MM.1S (cell line): ENCODE measurements at regions not wholly inside any gene's neighbourhood (a gene's known extent, or its start where the extent isn't known, plus 50 kb on each side); places are given as distances from the start of the nearest gene placed in this dataset.
"Not testable (repeated sequence)": the region's sequence is repeated elsewhere in the genome, so short reads cannot be mapped to it uniquely, and the experiment has no call there.

Experiments
- DNase-seq: peaks from one replicate; pipeline ENCODE4 v3.0.0-alpha.2; 2015
- H2AFZ ChIP-seq: fragments of 300-600 bp; sonication (generic); 2 replicates; pipeline ENCODE4 v1.6.0; 2016; ENCODE audit warnings: antibody characterized with exemption, low read length
- H3F3A ChIP-seq: fragments of 300-600 bp; sonication (generic); 2 replicates; pipeline ENCODE4 v1.6.1; 2016; ENCODE audit warnings: mild to moderate bottlenecking, antibody characterized with exemption, low read length, moderate library complexity, mixed read lengths; ENCODE audit not compliant: insufficient read depth
- H3K27ac ChIP-seq: fragments of 300-600 bp; sonication (generic); 2 replicates; pipeline ENCODE4 v1.5.1; 2016; ENCODE audit warnings: mild to moderate bottlenecking, low read length
- H3K27me3 ChIP-seq: fragments of 300-600 bp; sonication (generic); replicated peaks from 2 replicates; pipeline ENCODE4 v1.6.0; 2016; ENCODE audit warnings: low read length; ENCODE audit not compliant: insufficient read depth
- H3K36me3 ChIP-seq: fragments of 300-600 bp; sonication (generic); replicated peaks from 2 replicates; pipeline ENCODE4 v1.6.1; 2016; ENCODE audit warnings: mild to moderate bottlenecking, low read length, mixed read lengths; ENCODE audit not compliant: insufficient read depth
- H3K4me1 ChIP-seq: fragments of 300-600 bp; sonication (generic); 2 replicates; pipeline ENCODE4 v1.6.1; 2016; ENCODE audit warnings: low read length, mixed read lengths
- H3K4me2 ChIP-seq: fragments of 300-600 bp; sonication (generic); 2 replicates; pipeline ENCODE4 v1.6.0; 2016; ENCODE audit warnings: low read depth, low read length
- H3K4me3 ChIP-seq: fragments of 300-600 bp; sonication (generic); 2 replicates; pipeline ENCODE4 v1.5.1; 2016; ENCODE audit warnings: low read length, mixed read lengths
- H3K79me2 ChIP-seq: fragments of 300-600 bp; sonication (generic); 2 replicates; pipeline ENCODE4 v1.6.1; 2016; ENCODE audit warnings: mixed run types, low read length, mixed read lengths
- H3K9ac ChIP-seq: fragments of 300-600 bp; sonication (generic); 2 replicates; pipeline ENCODE4 v1.6.1; 2016; ENCODE audit warnings: low read length, mixed read lengths
- H3K9me2 ChIP-seq: fragments of 300-600 bp; sonication (generic); replicated peaks from 2 replicates; pipeline ENCODE4 v1.6.1; 2016; ENCODE audit warnings: mild to moderate bottlenecking, low read length, mixed read lengths; ENCODE audit not compliant: insufficient read depth
- H3K9me3 ChIP-seq: fragments of 300-600 bp; sonication (generic); replicated peaks from 2 replicates; pipeline ENCODE4 v1.6.1; 2016; ENCODE audit warnings: mild to moderate bottlenecking, low read length, mixed read lengths; ENCODE audit not compliant: insufficient read depth
- H4K20me1 ChIP-seq: fragments of 300-600 bp; sonication (generic); 2 replicates; pipeline ENCODE4 v1.6.1; 2016; ENCODE audit warnings: mild to moderate bottlenecking, low read length, moderate library complexity, mixed read lengths; ENCODE audit not compliant: insufficient read depth
- EZH2 ChIP-seq: fragments of 300-600 bp; sonication (generic); optimal IDR thresholded peaks from 2 replicates; pipeline ENCODE3; 2017; ENCODE audit warnings: low read depth, mild to moderate bottlenecking, antibody characterized with exemption, low read length, mixed read lengths
- EZH2phosphoT487 ChIP-seq: fragments of 300-600 bp; sonication (generic); IDR thresholded peaks from 2 replicates; pipeline ENCODE4 v1.6.1; 2018; ENCODE audit warnings: antibody characterized with exemption, low read length
- TF ChIP-seq, protein P1 (sequence below): fragments of 300-600 bp; sonication (generic); IDR thresholded peaks from 2 replicates; pipeline ENCODE4 v1.5.1; 2016; ENCODE audit warnings: antibody characterized with exemption, low read length, mixed read lengths

DNA sequence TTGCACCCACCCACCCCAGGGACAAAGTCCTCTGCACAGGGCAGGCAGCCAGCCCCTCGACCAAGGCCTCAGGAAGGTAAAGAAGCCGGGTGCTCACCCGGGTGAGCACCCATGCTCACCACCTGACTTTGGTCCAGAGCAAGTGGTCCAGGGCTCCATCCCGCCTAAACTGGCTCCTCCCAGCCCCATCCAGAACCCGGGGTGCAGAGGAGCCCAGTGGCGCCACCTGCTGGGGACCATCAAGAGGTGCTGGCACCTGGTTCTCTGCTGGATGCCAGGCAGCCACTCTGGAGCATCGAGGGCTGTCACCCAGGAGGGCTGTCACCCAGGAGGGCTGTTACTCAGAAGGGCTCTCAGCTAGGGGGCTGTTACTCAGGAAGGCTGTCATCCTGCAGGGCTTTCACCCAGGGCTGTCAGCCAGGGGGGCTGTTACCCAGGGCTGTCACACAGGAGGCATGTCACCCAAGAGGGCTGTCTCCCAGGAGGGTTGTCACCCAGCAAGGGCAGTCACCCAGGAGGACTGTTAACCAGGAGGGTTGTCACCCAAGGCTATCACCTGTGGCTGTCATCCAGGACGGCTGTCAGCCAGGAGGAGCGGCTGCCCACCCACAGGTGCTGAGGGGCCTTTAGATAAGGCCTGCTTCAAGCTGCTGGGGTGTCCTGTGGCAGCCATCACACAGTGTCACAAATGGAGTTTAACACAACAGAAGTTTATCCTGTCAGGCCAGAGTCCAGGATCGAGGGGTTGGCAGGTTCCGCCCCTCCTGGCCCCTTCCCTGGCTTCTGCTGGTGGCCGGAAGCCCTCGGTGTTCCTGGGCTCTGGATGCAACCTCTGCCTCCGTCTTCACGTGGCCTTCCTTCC is 98.5 kb downstream of the TNFRSF13B start:
- no peak overlapping the region for H2AFZ ChIP-seq
- H3F3A ChIP-seq = no peaks in the 10 kb centered on the region
- no peak overlapping the region for H3K4me2 ChIP-seq
- H3K4me3 ChIP-seq = no peak overlapping the region
- no peaks in the 10 kb centered on the region for H3K9me3 ChIP-seq
- no peaks in the 10 kb centered on the region for H4K20me1 ChIP-seq
- H3K9me2 ChIP-seq = no peaks in the 10 kb centered on the region
- no peaks in the 10 kb centered on the region for H3K4me1 ChIP-seq
- H3K27me3 ChIP-seq = no peaks in the 10 kb centered on the region; the same call in 1 of the 2 replicates
- no peak overlapping the region for H3K9ac ChIP-seq
- no peaks in the 10 kb centered on the region for H3K36me3 ChIP-seq
- DNase-seq = peak; percentile 28
- H3K79me2 ChIP-seq = no peaks in the 10 kb centered on the region
- TF ChIP-seq EZH2phosphoT487 = no peak
- TF ChIP-seq, protein P1, sequence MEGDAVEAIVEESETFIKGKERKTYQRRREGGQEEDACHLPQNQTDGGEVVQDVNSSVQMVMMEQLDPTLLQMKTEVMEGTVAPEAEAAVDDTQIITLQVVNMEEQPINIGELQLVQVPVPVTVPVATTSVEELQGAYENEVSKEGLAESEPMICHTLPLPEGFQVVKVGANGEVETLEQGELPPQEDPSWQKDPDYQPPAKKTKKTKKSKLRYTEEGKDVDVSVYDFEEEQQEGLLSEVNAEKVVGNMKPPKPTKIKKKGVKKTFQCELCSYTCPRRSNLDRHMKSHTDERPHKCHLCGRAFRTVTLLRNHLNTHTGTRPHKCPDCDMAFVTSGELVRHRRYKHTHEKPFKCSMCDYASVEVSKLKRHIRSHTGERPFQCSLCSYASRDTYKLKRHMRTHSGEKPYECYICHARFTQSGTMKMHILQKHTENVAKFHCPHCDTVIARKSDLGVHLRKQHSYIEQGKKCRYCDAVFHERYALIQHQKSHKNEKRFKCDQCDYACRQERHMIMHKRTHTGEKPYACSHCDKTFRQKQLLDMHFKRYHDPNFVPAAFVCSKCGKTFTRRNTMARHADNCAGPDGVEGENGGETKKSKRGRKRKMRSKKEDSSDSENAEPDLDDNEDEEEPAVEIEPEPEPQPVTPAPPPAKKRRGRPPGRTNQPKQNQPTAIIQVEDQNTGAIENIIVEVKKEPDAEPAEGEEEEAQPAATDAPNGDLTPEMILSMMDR = peak; percentile 71
- no peak overlapping the region for H3K27ac ChIP-seq

DNA sequence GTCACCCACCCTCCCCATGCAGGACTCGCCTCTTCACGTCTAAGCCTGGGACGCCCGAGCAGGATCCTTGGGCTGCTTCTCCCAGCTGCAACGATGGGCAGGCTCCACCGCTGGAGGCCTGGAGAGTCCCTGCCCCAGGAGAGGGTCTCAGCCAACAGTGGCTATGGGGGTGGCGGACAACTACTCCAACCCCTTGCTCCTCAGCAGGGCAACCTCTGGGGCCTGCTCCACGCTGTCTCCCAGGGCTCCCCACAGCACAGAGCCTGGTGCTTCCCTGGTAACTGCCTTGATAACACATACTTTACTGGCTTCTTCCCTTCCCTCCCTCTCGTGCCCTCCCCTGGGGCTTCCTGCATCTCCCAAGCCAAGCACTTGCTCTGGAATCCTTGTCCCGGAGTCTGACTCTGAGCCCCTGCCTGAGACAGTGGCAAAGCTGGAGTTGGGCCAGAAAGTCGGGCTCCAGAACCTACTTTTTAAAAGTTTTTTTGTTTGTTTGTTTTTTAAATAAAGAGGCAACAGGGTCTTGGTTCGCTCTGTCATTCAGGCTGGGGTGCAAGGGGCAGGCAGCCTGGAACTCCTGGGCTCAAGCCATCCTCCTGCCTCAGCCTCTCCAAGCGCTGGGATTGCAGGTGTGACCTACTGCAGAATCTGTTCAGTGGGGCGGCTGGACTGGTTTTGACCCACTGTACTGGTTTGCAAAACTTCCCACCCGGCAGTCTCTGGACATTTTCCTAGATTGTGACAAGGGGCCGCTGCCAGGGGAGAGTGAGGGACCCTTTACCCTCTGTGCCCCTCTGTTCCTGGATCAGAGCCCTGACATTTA is 99.4 kb downstream of the TNFRSF13B start:
- no peak for TF ChIP-seq EZH2
- TF ChIP-seq, protein P1 = no peak
- no peak for TF ChIP-seq EZH2phosphoT487
- H3K9me3 ChIP-seq = no peaks in the 10 kb centered on the region
- H3K4me2 ChIP-seq = no peak overlapping the region
- no peak overlapping the region for H2AFZ ChIP-seq
- no peaks in the 10 kb centered on the region for H3K79me2 ChIP-seq
- no peaks in the 10 kb centered on the region for H3F3A ChIP-seq
- no peaks in the 10 kb centered on the region for H3K36me3 ChIP-seq
- no peaks in the 10 kb centered on the region; the same call in 1 of the 2 replicates for H3K27me3 ChIP-seq
- no peaks in the 10 kb centered on the region for H3K4me1 ChIP-seq
- H3K27ac ChIP-seq = no peak overlapping the region
- DNase-seq = no peak
- no peak overlapping the region for H3K4me3 ChIP-seq
- H3K9me2 ChIP-seq = no peaks in the 10 kb centered on the region
- no peaks in the 10 kb centered on the region for H4K20me1 ChIP-seq
- no peak overlapping the region for H3K9ac ChIP-seq

DNA sequence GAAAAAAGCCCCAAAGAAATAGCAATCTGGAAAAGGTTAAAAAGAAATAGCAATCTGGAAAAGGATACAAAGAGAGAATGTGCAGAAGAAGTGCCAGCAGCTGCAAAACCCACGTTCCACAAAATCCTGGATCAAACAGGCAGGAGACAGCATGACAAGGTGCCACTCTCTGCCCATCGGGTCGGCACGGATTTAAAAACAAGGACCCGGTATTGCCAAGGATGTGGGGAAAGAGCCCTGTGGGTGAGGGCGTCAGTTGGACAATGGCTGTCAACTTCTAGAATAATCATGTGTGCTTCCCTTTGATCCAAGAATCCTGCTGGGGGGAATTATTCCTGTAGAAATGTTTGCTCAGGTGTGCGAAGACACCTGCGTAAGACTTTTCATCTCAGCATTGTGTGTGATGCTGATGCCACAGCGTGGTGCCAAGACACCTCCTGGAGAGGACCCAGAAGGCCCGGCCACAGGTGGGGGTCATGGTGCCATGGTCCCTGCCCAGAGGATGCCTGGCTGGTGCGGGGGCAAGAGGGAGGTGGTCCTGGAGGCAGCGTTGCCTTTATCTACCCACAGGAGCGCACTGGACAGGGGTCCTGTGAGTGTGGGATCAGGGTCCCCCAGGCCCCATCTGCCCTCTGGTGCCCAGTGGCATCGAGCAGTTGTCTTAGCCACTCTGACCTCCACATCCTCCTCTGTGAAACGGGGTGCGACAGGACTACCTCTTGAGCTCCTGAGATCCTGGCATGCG is 100.3 kb downstream of the TNFRSF13B start:
- not testable (repeated sequence) for H3K4me3 ChIP-seq, H3K79me2 ChIP-seq, H3K9ac ChIP-seq, H3K27ac ChIP-seq, H4K20me1 ChIP-seq, H3K9me3 ChIP-seq, H3K36me3 ChIP-seq, H2AFZ ChIP-seq, H3K27me3 ChIP-seq, H3K9me2 ChIP-seq, H3K4me1 ChIP-seq, H3K4me2 ChIP-seq, H3F3A ChIP-seq, DNase-seq
